Pulmonary artery endothelial cell (primary cell): ENCODE measurements at regions not wholly inside any gene's neighbourhood (a gene's known extent, or its start where the extent isn't known, plus 50 kb on each side); places are given as distances from the start of the nearest gene placed in this dataset.

Experiments
- DNase-seq: peaks from one replicate; pipeline ENCODE4 v3.0.0-alpha.2; 2011; ENCODE audit warnings: low read depth, low spot score

DNA sequence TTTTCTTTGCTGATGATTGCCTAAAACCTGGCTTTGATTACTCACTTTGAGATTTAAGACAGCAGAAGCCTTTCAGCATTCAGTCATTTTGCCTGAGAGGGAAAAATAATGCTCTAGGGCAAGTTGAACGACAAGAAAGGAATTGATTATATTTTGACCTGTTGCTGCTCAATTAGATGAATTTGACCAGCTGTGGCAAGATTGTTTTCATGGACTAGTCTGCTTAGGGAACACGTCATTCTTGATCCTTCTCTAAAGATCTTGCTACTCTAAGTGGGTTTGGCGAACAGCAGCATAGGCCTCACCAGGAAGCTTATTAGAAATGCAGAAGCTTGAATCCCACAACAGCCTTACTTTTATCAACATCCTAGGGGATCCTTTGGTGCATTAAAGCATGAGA, 59.7 kb upstream of the PHACTR1 start:
- DNase-seq: no peak

GRCh38 chr6:12657884-12658283, 58.7 kb upstream of the PHACTR1 start:
- no peak for DNase-seq

DNA sequence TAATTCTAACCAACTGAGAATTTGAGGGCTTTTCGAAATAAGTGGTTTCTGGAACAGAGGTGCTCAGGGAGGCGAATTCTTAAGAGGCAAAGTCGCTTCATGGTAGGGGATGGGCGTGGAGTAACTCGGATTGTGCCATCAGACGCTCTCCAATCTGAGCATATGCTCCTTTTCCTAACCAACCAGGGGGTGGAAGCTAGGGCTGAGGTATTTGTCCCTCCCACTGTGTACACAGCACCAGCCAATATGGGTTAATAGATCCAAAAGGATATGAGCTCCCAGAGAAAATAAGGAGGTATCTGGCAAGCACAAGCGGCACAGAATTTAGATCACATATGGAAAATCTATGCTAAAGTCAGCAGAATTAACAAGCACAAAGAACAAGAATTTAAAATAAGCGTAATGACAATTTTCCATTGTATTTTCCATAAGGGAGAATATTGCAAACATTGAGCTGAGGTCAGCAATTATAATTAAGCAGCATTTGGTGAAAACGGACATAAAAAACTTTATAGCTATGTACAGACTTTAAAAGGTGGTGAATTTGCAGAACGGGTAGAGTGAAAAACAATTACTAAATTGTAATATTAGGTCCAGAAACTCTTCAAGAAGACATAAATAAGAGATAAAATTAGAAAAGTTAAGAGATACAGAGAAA, 55.0 kb upstream of the PHACTR1 start:
- no peak for DNase-seq
